HG03457 (cell line): ENCODE measurements at regions not wholly inside any gene's neighbourhood (a gene's known extent, or its start where the extent isn't known, plus 50 kb on each side); places are given as distances from the start of the nearest gene placed in this dataset.

Source experiments
- ATAC-seq: cut with Tn5 transposase; IDR thresholded peaks from one replicate; pipeline ENCODE4 v1.9.1; 2021; ENCODE audit warnings: moderate number of reproducible peaks; ENCODE audit not compliant: unreplicated experiment

GRCh38 chr3:30293621-30294240 is 312.7 kb upstream of the TGFBR2 start:
- ATAC-seq, result no peak

GRCh38 chr3:30294241-30294667 is 312.1 kb upstream of the TGFBR2 start:
- ATAC-seq, result no peak

GRCh38 chr3:30297112-30297511 is 309.3 kb upstream of the TGFBR2 start:
- ATAC-seq, result no peak

GRCh38 chr3:30299674-30300385 is 306.6 kb upstream of the TGFBR2 start:
- no peak for ATAC-seq

GRCh38 chr3:30300809-30301208 is 305.6 kb upstream of the TGFBR2 start:
- ATAC-seq, result no peak

GRCh38 chr3:30302027-30302426 is 304.4 kb upstream of the TGFBR2 start:
- ATAC-seq, result no peak

- no peak for ATAC-seq
These were observed 302.6 kb upstream of the TGFBR2 start for GRCh38 chr3:30303770-30304169.

GRCh38 chr3:30305021-30305420 is 301.4 kb upstream of the TGFBR2 start:
- ATAC-seq, result no peak

GRCh38 chr3:30306896-30307295 is 299.5 kb upstream of the TGFBR2 start:
- no peak for ATAC-seq

GRCh38 chr3:30307372-30307950 is 298.9 kb upstream of the TGFBR2 start:
- ATAC-seq, result no peak

GRCh38 chr3:30308131-30308530 is 298.3 kb upstream of the TGFBR2 start:
- ATAC-seq, result no peak

GRCh38 chr3:30309961-30310954 is 296.1 kb upstream of the TGFBR2 start:
- ATAC-seq, result no peak

- ATAC-seq, result no peak
These were observed 294.6 kb upstream of the TGFBR2 start for GRCh38 chr3:30311781-30312180.

GRCh38 chr3:30313840-30314239 is 292.6 kb upstream of the TGFBR2 start:
- no peak for ATAC-seq

GRCh38 chr3:30314757-30315325 is 291.6 kb upstream of the TGFBR2 start:
- no peak for ATAC-seq

GRCh38 chr3:30315447-30315846 is 291.0 kb upstream of the TGFBR2 start:
- ATAC-seq, result no peak

GRCh38 chr3:30317561-30317960 is 288.8 kb upstream of the TGFBR2 start:
- ATAC-seq, result no peak

- no peak for ATAC-seq
These were observed 288.3 kb upstream of the TGFBR2 start for GRCh38 chr3:30318110-30318509.

GRCh38 chr3:30319713-30320112 is 286.7 kb upstream of the TGFBR2 start:
- peak; percentile 76 for ATAC-seq

- no peak for ATAC-seq
These were observed 286.0 kb upstream of the TGFBR2 start for GRCh38 chr3:30320392-30320791.

- ATAC-seq, result no peak
These were observed 285.3 kb upstream of the TGFBR2 start for GRCh38 chr3:30321065-30321464.
